ACC112 (cell line): ENCODE measurements at regions not wholly inside any gene's neighbourhood (a gene's known extent, or its start where the extent isn't known, plus 50 kb on each side); places are given as distances from the start of the nearest gene placed in this dataset.

ENCODE experiments used
- H2AFZ ChIP-seq: fragments of 200-600 bp; sonication (generic); one replicate; pipeline ENCODE4 v1.6.0; 2017; ENCODE audit warnings: antibody characterized with exemption, low read length; ENCODE audit not compliant: unreplicated experiment
- H3K27ac ChIP-seq: fragments of 200-600 bp; sonication (generic); 2 replicates; pipeline ENCODE4 v1.5.1; 2014; ENCODE audit warnings: low read depth, mild to moderate bottlenecking, antibody characterized with exemption, low read length, moderate library complexity
- H3K27me3 ChIP-seq: fragments of 200-600 bp; sonication (generic); 2 replicates; pipeline ENCODE4 v1.6.1; 2014; ENCODE audit warnings: mild to moderate bottlenecking, antibody characterized with exemption, low read length, moderate library complexity, mixed read lengths; ENCODE audit not compliant: insufficient read depth
- H3K36me3 ChIP-seq: fragments of 200-600 bp; sonication (generic); 2 replicates; pipeline ENCODE4 v1.6.1; 2016; ENCODE audit warnings: mild to moderate bottlenecking, antibody characterized with exemption, low read length, moderate library complexity, mixed read lengths; ENCODE audit not compliant: insufficient read depth
- H3K4me1 ChIP-seq: fragments of 200-600 bp; sonication (generic); one replicate; pipeline ENCODE4 v1.6.1; 2016; ENCODE audit warnings: low read length, mixed read lengths; ENCODE audit not compliant: insufficient read depth, unreplicated experiment, control insufficient read depth
- H3K4me3 ChIP-seq: fragments of 200-600 bp; sonication (generic); 2 replicates; pipeline ENCODE4 v1.5.1; 2014; ENCODE audit warnings: mild to moderate bottlenecking, low read depth, low read length
- H3K79me2 ChIP-seq: fragments of 200-600 bp; sonication (generic); one replicate; pipeline ENCODE4 v1.6.0; 2016; ENCODE audit warnings: low read length; ENCODE audit not compliant: control insufficient read depth, unreplicated experiment, insufficient read depth

DNA sequence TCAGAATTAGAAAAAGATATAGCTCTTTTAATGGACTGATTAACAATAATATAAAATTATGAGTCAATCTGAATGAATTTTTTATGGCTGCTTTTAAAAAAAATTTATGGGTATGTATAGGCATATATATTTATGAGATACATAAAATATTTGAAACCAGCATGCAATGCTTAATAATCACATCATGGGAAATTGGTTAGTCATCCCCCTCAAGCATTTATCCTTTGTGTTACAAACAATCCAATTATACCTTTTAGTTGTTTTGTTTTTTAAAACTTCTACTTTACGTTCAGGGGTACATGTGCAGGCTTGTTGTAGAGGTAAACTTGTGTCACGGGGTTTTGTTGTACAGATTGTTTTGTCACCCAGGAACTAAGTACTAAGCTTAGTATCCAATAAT lies 63.4 kb upstream of the HMGCLL1 start:
- Histone ChIP-seq H3K27ac (no peak overlapping the region), H2AFZ (no peak overlapping the region), H3K79me2 (no peaks in the 10 kb centered on the region), H3K36me3 (no peaks in the 10 kb centered on the region), H3K27me3 (no peaks in the 10 kb centered on the region), H3K4me3 (no peak overlapping the region), H3K4me1 (no peaks in the 10 kb centered on the region)

DNA sequence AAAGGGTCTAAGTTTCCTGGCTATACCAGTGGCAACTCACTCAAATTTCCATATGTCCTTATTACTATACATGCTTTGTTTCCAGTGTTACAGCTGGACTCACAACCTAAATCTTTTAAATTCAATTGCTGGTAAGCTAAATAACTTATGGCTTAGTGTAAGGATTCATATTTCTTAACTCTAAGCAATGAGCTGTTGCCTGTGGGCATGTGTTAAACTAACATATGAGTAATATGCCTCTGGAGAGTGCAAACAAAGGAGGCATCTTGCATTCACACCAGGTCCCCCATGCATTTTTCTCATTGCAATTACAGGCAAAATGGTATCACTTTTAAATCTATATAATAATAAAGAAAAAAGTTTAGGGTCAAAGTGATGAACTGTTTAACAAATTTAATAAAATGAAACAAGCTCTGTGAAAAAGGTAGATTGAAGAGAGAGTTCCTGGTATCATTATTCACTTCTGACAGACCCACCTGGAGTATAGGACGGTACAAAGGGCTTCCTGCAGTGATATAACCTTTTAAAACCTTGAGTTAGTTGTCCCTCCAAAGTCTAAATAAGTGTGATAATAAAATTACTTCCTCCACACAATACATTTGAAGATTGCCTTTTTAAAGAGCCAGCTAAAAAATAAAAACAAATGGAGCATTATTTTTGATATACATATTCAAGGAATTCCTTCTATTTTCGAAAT lies 57.6 kb upstream of the HMGCLL1 start:
- no peak overlapping the region for H3K4me3 ChIP-seq
- no peaks in the 10 kb centered on the region for H3K36me3 ChIP-seq
- H3K27ac ChIP-seq: no peak overlapping the region
- H2AFZ ChIP-seq: no peak overlapping the region
- peaks cover 12% of the 10 kb centered on the region for H3K4me1 ChIP-seq
- H3K79me2 ChIP-seq: no peaks in the 10 kb centered on the region
- H3K27me3 ChIP-seq: no peaks in the 10 kb centered on the region

DNA sequence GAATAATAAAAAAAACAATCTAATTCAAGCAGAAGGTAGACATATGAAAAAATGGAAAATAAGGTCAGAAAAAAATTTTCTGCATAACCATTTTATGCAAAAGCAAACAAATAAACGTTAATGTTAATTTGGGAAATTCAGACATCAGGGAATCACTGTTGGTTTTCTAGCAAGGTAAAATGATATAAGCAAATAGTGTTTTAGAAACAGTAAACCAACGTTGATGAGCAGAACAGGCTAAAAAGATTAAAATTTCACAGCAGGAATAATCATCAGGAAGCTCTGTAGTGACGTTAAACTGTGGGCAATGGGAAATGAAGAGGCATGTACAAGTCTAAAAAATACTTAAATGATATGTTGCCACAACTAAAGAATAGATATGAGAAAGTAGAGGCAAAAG lies 54.5 kb upstream of the HMGCLL1 start:
- Histone ChIP-seq H3K4me3 (no peak overlapping the region), H2AFZ (no peak overlapping the region), H3K79me2 (no peaks in the 10 kb centered on the region), H3K27me3 (no peaks in the 10 kb centered on the region), H3K4me1 (peaks cover 12% of the 10 kb centered on the region), H3K27ac (no peak overlapping the region), H3K36me3 (no peaks in the 10 kb centered on the region)

DNA sequence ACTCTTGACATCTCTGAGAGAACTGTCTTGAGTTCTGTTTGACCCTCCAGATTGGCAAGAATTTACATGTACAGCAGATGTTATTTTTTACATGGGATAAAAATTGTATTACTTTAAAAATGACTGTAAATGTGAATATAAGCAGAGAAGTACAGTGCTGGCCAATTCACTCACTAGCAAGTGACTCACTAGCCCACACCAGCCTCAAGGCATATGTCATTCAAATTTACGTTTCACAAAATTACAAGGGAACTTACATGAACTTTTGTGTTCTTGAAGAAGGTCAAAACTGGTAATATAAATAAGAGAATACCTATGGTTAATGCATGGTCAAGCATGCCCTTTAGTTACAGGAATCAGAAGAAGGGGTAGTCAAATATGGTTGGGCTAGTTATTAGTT lies 54.0 kb upstream of the HMGCLL1 start:
- Histone ChIP-seq H2AFZ (no peak overlapping the region), H3K36me3 (no peaks in the 10 kb centered on the region)

More for the DNA sequence above, 54.0 kb upstream of the HMGCLL1 start:
- Histone ChIP-seq H3K4me1 (peaks cover 12% of the 10 kb centered on the region), H3K79me2 (no peaks in the 10 kb centered on the region), H3K27ac (no peak overlapping the region), H3K27me3 (no peaks in the 10 kb centered on the region), H3K4me3 (no peak overlapping the region)
